ENCODE measurements at regions not wholly inside any gene's neighbourhood (a gene's known extent, or its start where the extent isn't known, plus 50 kb on each side); places are given as distances from the start of the nearest gene placed in this dataset.

GRCh38 chr1:112319371-112320040, 76.5 kb upstream of the CTTNBP2NL start:
- TF ChIP-seq CTCF (conservative IDR thresholded peaks at IDR 0.05; ENCODE audit: low read length): no peak
- TF ChIP-seq EZH2phosphoT487 (IDR thresholded peaks at IDR 0.05; ENCODE audit: borderline replicate concordance): no peak
